Right lobe of liver (tissue), 4 donors: ENCODE measurements at regions not wholly inside any gene's neighbourhood (a gene's known extent, or its start where the extent isn't known, plus 50 kb on each side); places are given as distances from the start of the nearest gene placed in this dataset.
"Not testable (repeated sequence)": the region's sequence is repeated elsewhere in the genome, so short reads cannot be mapped to it uniquely, and the experiment has no call there.

Experiments used
- POLR2A ChIP-seq: fragments of 450-650 bp; IDR thresholded peaks from one replicate; pipeline ENCODE4 v1.6.1; 2017; ENCODE audit warnings: antibody characterized with exemption, mild to moderate bottlenecking
- TF ChIP-seq, protein P1 (sequence below), 4 donors: fragments of 200-600 bp in 3 of 4; fragments of 450-650 bp in 1 of 4; IDR thresholded peaks; one replicate each; pipeline versions ENCODE4 v1.5.1 to v1.8.0; 2016 to 2022; ENCODE audit warnings: antibody characterized with exemption in 4 of 4, mild to moderate bottlenecking in 2 of 4
- donor health status: DM: no; HTN: no; CAD: no.
- donor health status: DM: no; HTN: no; CAD: no.
- donor health status: DM: no; HTN: yes; CAD: no.

DNA sequence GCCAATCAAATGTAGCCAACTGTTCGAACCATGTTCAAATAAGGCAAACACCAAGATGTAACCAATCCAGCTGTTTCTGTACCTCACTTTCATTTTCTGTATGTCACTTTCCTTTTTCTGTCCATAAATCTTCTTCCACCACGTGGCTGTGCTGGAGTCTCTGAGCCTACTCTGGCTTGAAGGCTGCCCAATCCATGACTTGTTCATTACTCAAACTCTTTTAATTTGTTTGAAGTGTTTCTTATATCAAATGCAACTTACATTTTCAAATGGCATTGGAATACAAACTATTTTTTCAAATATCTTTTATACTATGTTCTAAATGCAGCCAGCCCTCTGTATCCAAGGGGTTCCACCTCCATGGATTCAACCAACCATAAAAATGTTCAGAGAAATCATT, 245.6 kb upstream of the RFC3 start:
- TF ChIP-seq, protein P1, sequence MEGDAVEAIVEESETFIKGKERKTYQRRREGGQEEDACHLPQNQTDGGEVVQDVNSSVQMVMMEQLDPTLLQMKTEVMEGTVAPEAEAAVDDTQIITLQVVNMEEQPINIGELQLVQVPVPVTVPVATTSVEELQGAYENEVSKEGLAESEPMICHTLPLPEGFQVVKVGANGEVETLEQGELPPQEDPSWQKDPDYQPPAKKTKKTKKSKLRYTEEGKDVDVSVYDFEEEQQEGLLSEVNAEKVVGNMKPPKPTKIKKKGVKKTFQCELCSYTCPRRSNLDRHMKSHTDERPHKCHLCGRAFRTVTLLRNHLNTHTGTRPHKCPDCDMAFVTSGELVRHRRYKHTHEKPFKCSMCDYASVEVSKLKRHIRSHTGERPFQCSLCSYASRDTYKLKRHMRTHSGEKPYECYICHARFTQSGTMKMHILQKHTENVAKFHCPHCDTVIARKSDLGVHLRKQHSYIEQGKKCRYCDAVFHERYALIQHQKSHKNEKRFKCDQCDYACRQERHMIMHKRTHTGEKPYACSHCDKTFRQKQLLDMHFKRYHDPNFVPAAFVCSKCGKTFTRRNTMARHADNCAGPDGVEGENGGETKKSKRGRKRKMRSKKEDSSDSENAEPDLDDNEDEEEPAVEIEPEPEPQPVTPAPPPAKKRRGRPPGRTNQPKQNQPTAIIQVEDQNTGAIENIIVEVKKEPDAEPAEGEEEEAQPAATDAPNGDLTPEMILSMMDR (IDR thresholded peaks at IDR 0.05): not testable (repeated sequence)
- TF ChIP-seq POLR2A: not testable (repeated sequence)
